HG02981 (cell line): ENCODE measurements at regions not wholly inside any gene's neighbourhood (a gene's known extent, or its start where the extent isn't known, plus 50 kb on each side); places are given as distances from the start of the nearest gene placed in this dataset.

Source experiments
- ATAC-seq: cut with Tn5 transposase; IDR thresholded peaks from one replicate; pipeline ENCODE4 v1.9.1; 2021; ENCODE audit warnings: mild to moderate bottlenecking, moderate library complexity; ENCODE audit not compliant: unreplicated experiment

DNA sequence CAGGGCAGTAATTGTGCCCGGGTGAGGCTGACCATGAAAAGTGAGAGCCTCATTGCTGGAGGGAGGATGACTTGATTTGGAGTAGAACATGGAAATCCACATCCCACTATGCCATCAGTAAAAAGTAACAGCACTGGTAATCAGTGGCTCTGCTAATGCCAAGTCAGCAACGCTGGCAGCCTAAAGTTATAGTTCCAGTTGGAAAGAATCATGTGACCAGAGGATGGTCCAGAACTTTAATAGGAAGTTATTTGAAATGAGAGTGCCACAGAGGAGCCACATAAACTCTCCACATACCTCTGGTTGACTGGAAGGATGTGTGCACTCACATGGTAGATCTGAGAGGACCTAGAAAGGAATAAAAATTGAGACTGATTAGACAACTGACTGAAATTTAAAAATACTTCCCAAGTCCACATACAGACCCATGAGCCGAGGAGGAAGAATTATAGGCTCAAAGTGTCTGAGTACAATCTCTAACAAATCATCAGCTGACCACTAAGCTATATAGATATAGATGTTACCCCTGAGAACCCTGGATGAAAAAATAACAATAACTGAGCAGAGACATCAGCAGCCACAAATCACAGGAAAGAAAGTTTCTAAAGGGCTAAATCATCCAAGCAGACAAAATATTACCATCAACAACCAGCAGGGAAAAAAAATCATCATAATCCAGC lies 346.8 kb downstream of the STK39 start:
- no peak for ATAC-seq

DNA sequence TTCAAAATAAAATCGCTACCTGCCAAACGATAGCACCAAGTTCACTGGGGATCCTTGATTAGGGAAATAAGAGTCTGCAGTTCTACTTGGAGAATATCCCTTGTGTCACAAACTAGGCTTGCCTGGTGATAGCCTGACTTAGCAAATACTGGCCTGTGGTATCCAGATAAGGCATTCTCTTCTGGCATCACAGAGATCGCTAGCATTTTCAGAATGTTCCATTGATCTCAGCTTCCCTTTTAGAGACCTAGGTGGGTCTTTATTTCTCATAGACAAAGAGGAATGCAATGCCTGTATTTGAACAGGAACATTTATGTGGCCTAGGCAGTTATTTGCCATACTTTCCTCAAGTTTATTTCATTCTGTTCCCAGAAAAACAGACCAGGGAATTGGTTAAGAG lies 349.1 kb downstream of the STK39 start:
- no peak for ATAC-seq

DNA sequence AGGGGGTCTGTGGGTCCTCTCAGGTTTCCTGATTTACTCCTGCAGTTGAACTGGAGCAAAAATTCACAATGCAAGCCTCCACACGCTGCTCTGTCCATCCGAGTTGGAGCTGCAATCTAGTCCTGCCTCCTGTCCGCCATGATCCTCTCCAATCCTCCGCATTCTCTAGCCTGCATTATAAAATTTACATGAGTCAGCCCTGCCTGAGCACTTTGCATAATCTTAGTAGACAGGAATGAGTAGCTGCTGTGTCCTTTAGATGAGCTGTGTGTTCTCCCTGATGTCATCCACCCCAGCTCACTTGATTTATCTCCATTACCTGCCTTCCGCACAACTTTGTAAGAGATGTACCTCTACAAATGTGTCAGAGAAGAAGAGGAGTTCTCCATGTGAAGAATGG lies 355.6 kb downstream of the STK39 start:
- no peak for ATAC-seq

DNA sequence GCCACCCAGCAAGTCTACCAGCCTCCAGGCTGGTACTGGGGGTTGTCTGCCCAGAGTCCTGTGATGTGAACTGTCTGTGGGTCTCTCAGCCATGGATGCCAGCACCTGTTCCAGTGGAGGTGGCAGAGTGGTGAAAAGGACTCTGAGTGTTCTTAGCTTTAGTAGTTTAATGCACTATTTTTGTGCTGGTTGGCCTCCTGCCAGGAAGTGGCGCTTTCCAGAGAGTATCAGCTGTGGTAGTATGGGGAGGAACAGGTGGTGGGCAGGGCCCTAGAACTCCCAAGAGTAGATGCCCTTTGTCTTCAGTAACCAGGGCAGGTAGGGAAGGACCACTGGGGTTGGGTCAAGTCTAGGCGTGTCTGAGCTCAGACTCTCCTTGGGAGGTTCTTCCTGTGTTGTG lies 356.7 kb downstream of the STK39 start:
- no peak for ATAC-seq

DNA sequence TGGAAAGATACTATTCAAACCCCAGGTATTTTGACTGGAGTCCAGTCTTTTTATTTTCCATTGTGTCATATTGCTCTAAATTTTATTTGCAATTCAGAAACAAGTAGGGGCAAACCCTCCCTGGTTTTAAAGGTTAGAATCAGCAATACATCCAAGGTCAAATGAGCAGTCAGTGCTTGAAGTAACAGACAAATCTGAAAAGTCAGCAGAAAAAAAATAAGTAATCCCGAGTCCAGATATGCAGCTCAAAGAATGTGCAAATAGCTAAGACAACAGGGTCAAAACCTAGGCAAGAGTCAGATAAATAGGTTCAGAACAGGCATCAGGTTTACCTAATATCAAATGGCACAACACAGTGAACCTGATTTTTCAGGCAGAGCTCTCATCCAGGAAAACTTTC lies 367.0 kb downstream of the STK39 start:
- no peak for ATAC-seq

DNA sequence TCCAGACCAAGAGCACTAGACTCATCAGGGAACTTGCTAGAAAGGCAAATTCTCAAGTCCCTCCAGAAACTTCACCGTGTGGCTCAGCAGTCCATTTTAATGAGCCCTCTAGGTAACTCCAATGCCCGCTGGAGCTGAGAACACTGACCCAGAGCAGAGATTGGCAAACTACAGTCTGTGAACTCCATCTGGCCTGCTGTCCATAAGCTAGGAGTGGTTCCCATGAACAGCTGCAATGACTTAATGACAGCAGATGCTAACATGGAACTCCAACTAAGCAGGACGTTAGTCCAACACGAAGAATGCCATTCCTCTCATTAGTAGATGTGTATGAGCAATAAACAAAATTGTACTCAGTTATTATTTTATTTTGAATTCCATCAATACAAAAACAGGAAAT lies 371.9 kb downstream of the STK39 start:
- ATAC-seq, result no peak

DNA sequence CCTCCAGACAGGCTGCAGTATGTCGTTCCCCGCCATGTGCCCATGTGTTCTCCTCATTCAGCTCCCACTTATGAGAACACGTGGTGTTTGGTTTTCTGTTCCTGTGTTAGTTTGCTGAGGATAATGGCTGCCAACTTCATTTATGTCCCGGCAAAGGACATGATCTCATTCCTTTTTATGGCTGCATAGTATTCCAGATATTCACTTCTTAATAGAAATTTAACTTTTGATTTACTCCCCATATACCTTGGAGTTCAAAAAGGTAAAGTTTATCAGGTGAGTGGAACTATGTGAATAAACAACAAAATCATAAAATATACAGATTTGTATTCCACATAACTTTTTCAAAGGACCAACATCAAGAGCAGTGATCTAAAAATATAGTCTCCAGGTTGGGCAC lies 372.6 kb downstream of the STK39 start:
- ATAC-seq, result no peak

DNA sequence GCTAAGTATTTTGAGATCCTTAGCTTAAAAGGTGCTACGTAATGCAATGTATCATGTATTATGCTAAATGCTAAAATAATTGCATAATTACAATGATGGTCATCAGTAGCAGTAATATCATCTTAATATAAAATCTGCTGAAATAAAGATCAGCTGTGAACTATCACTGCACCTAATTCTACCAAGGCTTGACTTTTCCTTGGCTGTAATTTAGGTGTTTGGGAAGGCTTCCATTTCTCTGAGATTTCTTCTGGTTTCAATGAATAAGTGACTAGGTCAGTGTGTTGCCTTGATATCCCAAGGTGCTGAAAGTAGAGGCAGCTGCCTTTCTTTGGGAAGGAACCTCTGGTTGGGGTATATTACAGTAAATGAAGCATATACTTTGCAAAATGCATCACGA lies 376.1 kb downstream of the STK39 start:
- no peak for ATAC-seq

DNA sequence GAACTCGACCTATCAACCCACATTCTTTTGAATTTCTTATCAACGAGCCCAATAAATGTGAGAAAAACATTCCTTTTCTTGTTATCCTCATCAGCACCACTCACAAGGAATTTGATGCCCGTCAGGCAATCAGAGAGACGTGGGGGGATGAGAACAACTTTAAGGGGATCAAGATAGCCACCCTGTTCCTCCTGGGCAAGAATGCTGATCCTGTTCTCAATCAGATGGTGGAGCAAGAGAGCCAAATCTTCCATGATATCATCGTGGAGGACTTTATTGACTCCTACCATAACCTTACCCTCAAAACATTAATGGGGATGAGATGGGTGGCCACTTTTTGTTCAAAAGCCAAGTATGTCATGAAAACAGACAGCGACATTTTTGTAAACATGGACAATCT lies 378.2 kb downstream of the STK39 start:
- ATAC-seq, result no peak

DNA sequence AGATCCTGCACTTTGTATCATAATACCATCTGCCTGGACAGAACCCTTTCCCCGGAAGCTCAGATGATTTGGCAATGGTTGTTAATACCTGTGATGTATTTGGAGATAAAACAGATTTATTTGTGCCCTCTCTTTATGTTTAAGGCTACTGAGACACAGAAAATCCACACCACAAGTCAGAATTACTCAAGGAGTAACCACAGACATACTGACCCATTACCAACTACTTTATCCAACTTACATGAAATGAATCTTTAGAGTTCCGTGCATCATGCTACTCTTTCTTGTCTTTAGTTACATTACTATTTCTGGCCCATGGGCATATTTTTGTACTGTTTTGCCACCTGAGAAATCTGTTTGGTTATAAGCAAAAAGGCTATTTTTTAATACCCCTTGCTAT lies 384.0 kb downstream of the STK39 start:
- ATAC-seq, result no peak

DNA sequence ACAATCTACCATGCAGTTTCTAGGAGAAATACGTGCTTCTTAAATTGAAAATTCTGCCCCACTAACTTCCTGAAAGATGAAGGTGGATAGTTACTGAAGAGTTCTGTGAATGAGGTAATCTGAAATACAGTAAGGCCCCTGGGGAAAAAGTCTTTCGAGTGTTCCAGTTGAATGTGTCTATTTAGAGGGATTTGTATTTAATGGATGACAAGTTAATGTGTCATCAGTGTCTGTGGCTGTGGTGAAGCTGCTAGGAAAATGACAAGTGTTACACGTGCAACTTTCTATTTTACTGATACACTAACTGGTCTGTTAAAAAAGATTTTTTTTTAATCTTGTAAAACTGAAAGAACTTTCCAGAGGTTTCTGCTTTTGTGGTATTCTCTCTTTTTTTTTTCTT lies 384.6 kb downstream of the STK39 start:
- peak; percentile 75 for ATAC-seq

DNA sequence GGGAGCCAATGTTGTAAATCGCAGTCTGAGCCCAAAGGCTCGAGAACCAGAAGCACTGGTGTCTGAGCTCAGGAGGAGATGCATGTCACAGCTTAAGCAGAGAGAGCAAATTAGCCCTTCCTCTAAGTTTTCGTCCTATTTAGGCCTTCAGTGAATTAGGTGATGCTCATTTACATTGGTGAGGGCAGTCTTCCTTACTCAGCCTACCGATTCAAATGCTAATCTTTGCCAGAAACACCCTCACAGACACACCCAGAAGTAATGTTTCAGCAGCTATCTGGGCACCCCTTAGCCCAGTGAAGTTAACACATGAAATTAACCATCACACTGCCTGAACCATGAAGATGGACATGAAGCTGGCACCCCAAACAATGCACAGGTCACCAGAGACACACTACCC lies 385.1 kb downstream of the STK39 start:
- ATAC-seq, result peak; percentile 11

DNA sequence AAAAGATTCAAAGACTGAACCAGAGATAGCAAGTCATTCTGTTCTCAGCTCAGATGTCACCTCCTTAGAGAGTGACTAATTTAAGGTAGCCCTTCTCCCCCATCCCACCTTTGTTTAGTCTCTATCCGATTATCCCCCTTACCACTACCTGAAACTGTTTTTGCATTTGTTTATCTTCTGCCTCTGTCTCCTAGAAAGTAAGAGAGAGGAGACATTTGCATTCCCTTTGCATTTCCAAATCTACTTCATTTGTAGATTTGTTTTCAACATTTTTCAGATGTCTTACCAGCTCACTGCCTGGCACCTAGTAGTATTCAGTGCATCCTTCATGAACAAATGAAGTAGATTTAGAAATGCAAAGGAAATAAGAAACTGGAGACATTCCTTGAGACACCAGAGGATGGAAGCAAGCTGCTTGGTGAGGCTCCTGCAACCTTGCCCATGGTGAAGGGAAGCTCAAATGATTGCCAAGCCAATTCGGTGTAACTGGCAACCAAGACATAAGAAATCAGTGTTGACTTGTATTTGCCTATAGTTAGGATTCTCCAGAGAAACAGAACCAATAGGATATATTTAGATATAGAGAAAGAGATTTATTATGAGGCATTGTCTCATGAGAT lies 385.7 kb downstream of the STK39 start:
- ATAC-seq, result no peak

DNA sequence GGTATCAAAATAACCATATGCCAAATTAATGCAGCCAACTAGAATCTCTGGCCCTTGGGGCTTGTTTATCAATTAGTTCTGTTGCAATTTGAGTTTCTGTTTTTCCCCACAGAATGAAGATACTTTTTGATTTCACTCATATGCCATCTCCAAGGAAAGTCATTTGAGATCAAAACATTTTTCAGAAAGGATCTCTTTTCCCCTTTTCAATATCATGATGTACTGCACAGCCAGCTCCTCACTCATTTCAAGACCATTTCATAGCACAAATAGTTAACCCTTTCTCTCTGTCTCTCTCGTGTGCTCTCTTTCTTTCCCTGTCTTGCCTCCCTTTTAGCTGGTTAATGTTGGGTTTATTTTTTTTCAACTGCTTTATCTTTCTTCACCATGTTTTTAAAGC lies 387.3 kb downstream of the STK39 start:
- ATAC-seq, result no peak

DNA sequence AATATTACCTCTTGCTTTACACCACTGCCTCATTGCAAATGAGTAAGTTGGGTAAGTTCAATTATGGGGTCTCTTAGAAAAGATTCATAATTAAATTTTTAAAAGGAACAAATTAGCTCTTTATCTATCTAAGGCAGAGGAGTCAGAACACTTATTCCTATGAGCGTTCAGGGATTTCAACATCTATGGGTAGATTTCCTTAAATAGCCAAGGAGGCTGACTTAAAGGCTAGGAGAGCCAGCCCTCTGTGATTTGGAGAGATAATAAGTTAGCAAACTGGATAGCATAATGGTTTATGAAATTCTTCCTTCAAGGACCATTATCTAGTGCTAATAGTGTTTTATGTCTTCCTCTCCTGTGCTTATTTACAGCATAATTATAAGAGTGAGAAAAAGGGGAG lies 387.7 kb downstream of the STK39 start:
- no peak for ATAC-seq

DNA sequence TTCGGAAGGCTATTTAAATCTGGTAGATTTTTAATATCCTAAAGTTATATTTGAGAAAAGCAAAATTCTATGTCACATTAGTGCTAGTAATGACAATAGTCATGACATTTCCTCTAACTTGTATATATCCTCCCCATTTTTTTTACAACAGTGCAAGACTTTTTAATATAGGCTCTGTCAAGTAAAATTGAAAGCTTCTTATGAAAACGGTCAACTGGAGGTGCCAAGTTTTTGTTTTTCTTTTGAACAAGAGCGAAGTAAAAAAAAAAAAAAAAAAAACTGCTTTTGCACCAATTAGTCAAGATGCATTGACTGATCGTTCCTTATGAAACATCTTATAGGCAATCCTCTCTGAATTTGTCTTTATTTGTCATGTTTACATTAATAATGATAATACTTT lies 389.3 kb downstream of the STK39 start:
- ATAC-seq, result no peak

DNA sequence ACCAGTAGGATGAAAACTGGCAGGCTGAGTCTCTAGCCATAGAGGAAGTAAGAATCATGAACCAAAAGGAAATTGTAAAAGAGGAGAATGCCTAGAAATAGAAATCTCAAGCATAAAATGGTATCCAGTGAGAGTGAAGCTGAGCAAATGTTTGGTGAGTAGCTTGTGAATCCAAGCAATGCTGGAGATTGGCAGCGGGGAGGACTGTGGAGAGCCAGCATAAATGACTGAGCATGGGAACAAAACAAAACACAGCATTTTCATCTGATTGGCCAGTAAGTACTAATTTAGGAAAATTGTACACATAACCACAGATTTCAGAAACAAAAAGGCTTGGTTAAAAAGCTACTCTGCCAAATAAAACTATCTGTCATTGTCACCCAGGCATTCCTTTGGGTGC lies 390.0 kb downstream of the STK39 start:
- no peak for ATAC-seq

DNA sequence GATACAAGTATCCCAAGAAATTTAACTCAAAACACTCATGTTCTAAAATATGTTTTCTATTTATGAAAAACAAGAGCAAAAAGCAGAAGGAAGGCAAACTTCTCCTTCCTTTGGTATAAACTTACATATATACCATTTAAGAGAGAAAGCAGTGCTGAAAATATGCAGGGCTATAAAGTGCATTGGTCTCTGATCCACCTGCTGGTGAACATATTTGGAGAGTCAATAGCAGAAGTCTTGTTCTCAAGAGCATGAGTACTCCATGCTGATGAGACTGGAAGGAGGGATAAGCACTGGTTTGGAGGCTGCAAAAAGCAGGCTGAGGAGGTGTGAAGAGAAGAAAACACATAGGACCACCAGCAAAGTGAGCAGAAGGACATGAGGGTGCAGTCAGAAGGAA lies 391.2 kb downstream of the STK39 start:
- ATAC-seq, result no peak

DNA sequence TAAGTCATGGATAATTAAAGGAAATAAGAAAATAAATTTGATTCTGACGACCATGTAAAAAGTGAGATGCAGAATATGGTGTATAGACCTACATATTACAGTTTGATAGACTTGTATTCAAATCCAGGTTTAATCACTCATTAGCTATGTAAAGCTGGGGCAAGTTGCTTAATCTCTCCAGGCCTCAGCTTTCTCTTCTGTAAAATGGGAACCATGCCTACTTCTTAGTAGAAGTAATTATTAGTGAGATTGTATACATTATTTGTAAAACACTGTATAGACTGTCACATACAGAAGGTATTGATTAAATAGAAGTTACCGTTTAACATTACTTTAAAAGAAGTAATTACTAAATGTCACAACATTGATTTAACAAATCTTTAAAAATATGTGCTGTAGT lies 392.2 kb downstream of the STK39 start:
- no peak for ATAC-seq

DNA sequence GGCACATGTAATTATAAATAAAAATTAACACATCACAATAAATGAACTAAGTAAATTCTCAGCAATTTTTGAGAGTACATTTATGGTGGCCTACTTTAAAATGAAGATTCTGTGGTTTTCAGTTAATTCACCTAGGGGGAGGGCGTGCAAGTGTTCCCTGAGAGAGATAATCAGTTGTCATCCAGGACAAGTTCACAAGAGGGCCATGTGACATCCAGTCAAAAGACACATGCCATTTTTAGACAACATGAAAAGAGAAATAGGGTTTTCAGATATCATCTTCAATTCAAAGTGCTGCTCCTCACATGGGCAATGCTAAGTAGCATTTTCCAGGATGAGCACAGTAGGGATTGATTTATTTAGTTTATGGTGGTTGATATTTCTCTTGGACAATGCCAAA lies 393.7 kb downstream of the STK39 start:
- ATAC-seq, result no peak

DNA sequence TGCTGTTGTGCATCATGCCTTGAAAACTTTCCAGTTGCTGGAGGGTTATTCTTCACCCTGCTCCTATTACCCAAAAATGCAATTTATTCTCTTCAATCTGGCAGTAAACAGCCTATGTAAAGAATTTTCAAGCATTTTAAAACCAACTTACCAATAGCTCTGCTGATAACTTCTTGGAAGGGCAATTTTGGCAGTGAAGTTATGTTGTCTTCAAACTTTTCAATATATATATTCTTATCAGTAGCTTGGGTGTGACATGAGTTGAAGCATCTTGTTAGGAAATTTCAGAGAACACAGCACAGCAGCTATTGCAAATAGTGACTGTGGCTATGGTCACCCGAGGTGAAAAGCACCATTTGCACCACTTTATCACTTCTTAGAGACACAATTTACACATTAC lies 395.5 kb downstream of the STK39 start:
- ATAC-seq, result no peak

DNA sequence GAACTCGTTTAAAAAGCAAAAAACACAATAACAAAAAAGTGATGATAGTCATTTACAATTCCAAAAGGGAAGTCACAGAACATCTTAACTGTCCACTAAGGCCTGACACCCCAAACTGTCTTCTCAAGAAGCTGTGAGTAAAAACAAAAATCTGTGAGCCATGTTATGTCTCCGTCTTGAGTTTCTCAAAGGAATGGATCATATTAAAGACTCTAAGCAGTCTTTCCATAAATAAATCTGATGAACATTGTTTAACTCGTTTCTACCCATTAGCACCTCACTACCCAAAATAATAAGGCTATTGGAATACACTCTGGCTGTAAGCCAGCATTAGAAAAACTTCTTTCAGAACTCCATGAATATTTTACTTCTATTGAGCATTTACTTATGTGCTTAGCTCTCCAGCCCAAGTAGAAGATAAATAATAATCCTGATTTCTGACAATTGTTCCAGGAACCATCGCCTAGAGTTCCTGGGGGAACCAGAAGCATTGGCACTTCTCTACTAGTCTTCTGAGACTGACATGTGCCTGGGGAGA lies 396.0 kb downstream of the STK39 start:
- no peak for ATAC-seq
